Osteoblast (primary cell): ENCODE measurements at regions not wholly inside any gene's neighbourhood (a gene's known extent, or its start where the extent isn't known, plus 50 kb on each side); places are given as distances from the start of the nearest gene placed in this dataset.

Experiments
- DNase-seq: peaks from one replicate; pipeline ENCODE4 v3.0.0; 2011; ENCODE audit warnings: low spot score, mixed read lengths; ENCODE audit not compliant: insufficient read length; ENCODE audit errors: missing footprints
- H2AFZ ChIP-seq: 2 replicates; pipeline ENCODE4 v1.6.0; 2011; ENCODE audit warnings: mild to moderate bottlenecking, low read length
- H3K27ac ChIP-seq: 2 replicates; pipeline ENCODE4 v1.5.1; 2011; ENCODE audit warnings: mild to moderate bottlenecking, low read depth, low read length, moderate library complexity
- H3K27me3 ChIP-seq: 2 replicates; pipeline ENCODE4 v1.6.0; 2012; ENCODE audit warnings: mild to moderate bottlenecking, control low read depth, inconsistent platforms, low read length, moderate library complexity; ENCODE audit not compliant: insufficient read depth
- H3K36me3 ChIP-seq: 2 replicates; pipeline ENCODE4 v1.5.1; 2011; ENCODE audit warnings: mild to moderate bottlenecking, low read length, control low read depth, moderate library complexity; ENCODE audit not compliant: insufficient read depth
- H3K4me1 ChIP-seq: 2 replicates; pipeline ENCODE4 v1.5.1; 2011; ENCODE audit warnings: mild to moderate bottlenecking, low read length, control low read depth, moderate library complexity; ENCODE audit not compliant: insufficient read depth
- H3K4me2 ChIP-seq: 2 replicates; pipeline ENCODE4 v1.6.0; 2011; ENCODE audit warnings: mild to moderate bottlenecking, low read length; ENCODE audit not compliant: insufficient read depth
- H3K4me3 ChIP-seq: fragments of 200-600 bp; sonication (generic); 3 replicates; pipeline ENCODE4 v1.5.1; 2012; ENCODE audit warnings: mild to moderate bottlenecking, low read length, inconsistent platforms; ENCODE audit not compliant: insufficient read depth
- H3K79me2 ChIP-seq: 2 replicates; pipeline ENCODE4 v1.6.0; 2012; ENCODE audit warnings: mild to moderate bottlenecking, low read length, control low read depth, inconsistent platforms; ENCODE audit not compliant: insufficient read depth
- H3K9me3 ChIP-seq: 2 replicates; pipeline ENCODE4 v1.5.1; 2011; ENCODE audit warnings: low read depth, low read length, control low read depth
- H4K20me1 ChIP-seq: 2 replicates; pipeline ENCODE4 v1.6.0; 2012; ENCODE audit warnings: mild to moderate bottlenecking, low read length, control low read depth; ENCODE audit not compliant: insufficient read depth
- TF ChIP-seq, protein P1 (sequence below): IDR thresholded peaks from 2 replicates; pipeline ENCODE4 v1.5.1; 2011; ENCODE audit warnings: mild to moderate bottlenecking, low read depth, low read length, moderate library complexity; ENCODE audit errors: extremely low read depth

DNA sequence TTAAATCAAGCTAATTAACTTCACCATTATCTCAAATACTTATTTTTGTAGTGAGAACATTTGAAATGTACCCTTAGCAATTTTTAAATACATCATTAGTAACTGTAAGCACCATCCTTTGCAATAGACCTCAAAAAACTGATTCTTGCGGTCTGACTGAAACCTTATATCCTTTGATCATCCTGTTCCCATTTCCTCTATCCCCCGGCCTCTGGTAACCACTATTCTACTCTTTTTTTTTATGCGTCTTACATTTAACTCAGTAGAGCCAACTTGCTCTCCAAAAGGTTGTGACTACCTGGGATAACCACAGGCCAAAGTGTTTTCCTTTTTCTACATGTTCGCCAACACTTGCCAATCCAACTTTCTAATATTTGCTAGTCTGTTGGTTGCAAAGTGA is 106.1 kb downstream of the IRX1 start:
- H3K27me3 ChIP-seq: no peaks in the 10 kb centered on the region
- no peaks in the 10 kb centered on the region for H3K9me3 ChIP-seq
- H4K20me1 ChIP-seq: no peaks in the 10 kb centered on the region
- H3K4me1 ChIP-seq: no peaks in the 10 kb centered on the region
- no peak overlapping the region for H2AFZ ChIP-seq
- no peak for DNase-seq
- H3K36me3 ChIP-seq: no peaks in the 10 kb centered on the region
- TF ChIP-seq, protein P1, sequence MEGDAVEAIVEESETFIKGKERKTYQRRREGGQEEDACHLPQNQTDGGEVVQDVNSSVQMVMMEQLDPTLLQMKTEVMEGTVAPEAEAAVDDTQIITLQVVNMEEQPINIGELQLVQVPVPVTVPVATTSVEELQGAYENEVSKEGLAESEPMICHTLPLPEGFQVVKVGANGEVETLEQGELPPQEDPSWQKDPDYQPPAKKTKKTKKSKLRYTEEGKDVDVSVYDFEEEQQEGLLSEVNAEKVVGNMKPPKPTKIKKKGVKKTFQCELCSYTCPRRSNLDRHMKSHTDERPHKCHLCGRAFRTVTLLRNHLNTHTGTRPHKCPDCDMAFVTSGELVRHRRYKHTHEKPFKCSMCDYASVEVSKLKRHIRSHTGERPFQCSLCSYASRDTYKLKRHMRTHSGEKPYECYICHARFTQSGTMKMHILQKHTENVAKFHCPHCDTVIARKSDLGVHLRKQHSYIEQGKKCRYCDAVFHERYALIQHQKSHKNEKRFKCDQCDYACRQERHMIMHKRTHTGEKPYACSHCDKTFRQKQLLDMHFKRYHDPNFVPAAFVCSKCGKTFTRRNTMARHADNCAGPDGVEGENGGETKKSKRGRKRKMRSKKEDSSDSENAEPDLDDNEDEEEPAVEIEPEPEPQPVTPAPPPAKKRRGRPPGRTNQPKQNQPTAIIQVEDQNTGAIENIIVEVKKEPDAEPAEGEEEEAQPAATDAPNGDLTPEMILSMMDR: no peak
- H3K27ac ChIP-seq: no peak overlapping the region
- H3K4me2 ChIP-seq: no peak overlapping the region
- H3K4me3 ChIP-seq: no peak overlapping the region
- no peaks in the 10 kb centered on the region for H3K79me2 ChIP-seq

DNA sequence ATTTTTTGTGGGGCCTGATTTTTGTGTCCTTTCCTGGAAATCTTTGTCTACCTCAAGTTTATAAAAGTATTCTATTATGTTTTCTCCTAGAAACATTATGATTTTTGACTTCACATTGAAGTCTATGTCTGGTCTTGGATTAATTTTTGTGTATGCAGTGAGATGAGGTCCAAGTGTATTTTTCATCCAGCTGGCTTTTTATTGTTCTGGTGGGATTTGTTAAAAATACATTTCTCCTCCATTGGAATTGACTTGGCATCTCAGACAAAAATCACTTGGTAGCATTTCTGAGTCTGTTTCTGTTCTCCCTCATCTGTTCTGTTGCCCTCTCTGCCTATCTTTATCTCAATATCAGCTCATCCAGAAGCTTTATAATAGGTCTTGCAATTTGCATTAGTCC is 109.0 kb downstream of the IRX1 start:
- Histone ChIP-seq H3K4me3 (no peak overlapping the region), H4K20me1 (no peaks in the 10 kb centered on the region), H3K27ac (no peak overlapping the region), H3K79me2 (no peaks in the 10 kb centered on the region), H3K4me2 (no peak overlapping the region), H3K4me1 (no peaks in the 10 kb centered on the region), H3K36me3 (no peaks in the 10 kb centered on the region), H2AFZ (no peak overlapping the region), H3K9me3 (no peaks in the 10 kb centered on the region), H3K27me3 (no peaks in the 10 kb centered on the region)
- TF ChIP-seq, protein P1: no peak
- no peak for DNase-seq

DNA sequence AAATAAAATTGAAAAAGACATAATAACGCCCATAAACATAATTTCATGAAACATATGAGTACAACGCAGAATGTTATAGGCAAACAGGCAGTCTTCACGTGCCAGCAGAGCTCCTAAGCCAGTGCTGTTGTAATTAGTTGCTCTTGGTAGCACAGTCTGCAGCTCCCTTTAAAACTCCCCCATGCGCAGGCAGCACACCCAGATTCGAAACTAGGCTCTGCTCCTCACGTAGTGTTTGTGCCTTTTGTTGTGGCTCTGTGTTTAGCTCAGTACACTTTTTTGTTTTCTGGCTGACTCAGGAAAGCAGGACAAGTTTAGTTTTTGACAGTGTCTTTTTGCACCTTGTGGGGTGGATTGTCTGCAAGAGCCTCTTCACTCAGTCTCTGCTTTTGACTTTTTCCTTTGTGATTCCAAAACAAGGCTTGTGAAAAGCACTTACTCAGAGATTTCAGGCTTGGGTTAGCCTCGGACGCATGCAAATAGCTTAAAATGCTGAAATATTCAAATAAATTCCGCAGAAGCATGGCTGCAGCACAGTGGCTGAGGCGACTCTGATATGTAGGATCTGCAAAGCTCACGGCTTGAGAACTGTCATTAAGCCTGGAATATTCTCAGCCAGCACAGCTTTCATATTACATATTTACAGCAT is 113.6 kb downstream of the IRX1 start:
- TF ChIP-seq, protein P1: no peak
- no peak overlapping the region for H2AFZ ChIP-seq
- H3K4me1 ChIP-seq: no peaks in the 10 kb centered on the region
- H3K79me2 ChIP-seq: no peaks in the 10 kb centered on the region
- no peaks in the 10 kb centered on the region for H3K9me3 ChIP-seq
- H3K27ac ChIP-seq: no peak overlapping the region
- H3K4me3 ChIP-seq: no peak overlapping the region
- DNase-seq: no peak
- no peaks in the 10 kb centered on the region for H3K27me3 ChIP-seq
- no peak overlapping the region for H3K4me2 ChIP-seq
- H4K20me1 ChIP-seq: no peaks in the 10 kb centered on the region
- no peaks in the 10 kb centered on the region for H3K36me3 ChIP-seq

DNA sequence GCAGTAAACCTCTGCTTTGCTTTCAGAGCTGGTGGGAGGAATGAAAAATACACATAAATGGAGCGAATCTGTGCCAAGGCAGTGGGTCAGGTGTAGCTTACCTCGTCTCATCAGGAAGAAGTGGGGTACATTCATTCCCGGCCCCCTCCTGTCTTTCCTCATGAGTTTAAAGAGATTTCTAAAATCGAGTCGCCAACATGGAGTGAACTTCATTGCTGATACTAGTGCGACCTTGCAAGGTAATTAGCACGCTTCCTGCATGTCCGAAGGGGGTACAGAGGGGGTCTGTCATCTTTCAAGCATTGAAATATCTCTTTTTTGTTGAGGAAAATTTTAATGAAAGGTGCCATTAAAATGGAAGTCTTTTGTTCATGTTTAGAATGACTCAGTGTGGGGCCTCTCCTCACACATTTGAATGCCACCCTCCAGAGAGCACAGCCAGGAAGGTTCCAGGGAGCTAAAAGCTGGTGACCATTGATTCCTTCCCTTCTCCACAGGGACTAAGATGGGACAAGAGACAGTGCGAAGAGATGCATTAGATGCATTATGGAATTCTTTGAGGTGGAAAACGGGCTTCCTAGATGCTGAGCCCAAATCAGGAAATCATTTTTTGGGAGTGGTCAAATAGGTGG is 114.2 kb downstream of the IRX1 start:
- no peaks in the 10 kb centered on the region for H3K36me3 ChIP-seq
- no peaks in the 10 kb centered on the region for H3K27me3 ChIP-seq
- TF ChIP-seq, protein P1: no peak
- no peak overlapping the region for H2AFZ ChIP-seq
- no peaks in the 10 kb centered on the region for H3K4me1 ChIP-seq
- no peak overlapping the region for H3K4me2 ChIP-seq
- H3K9me3 ChIP-seq: no peaks in the 10 kb centered on the region
- no peaks in the 10 kb centered on the region for H3K79me2 ChIP-seq
- no peak overlapping the region for H3K4me3 ChIP-seq
- H3K27ac ChIP-seq: no peak overlapping the region
- DNase-seq: no peak
- no peaks in the 10 kb centered on the region for H4K20me1 ChIP-seq
